ENCODE measurements at regions not wholly inside any gene's neighbourhood (a gene's known extent, or its start where the extent isn't known, plus 50 kb on each side); places are given as distances from the start of the nearest gene placed in this dataset.

- Histone ChIP-seq H3K27ac (ENCODE audit: low read depth, low read length, poor library complexity, severe bottlenecking) (no peak overlapping the region), H3K79me2 (ENCODE audit: insufficient read depth, low read length) (no peaks in the 10 kb centered on the region), H3K9me3 (ENCODE audit: low read length) (no peaks in the 10 kb centered on the region), H3K27me3 (ENCODE audit: insufficient read depth, low read length) (no peaks in the 10 kb centered on the region), H2AFZ (ENCODE audit: low read length) (no peak overlapping the region), H3F3A (ENCODE audit: insufficient read depth, low read length) (no peaks in the 10 kb centered on the region), H3K4me2 (ENCODE audit: low read length) (no peak overlapping the region), H3K36me3 (ENCODE audit: insufficient read depth, low read length) (no peaks in the 10 kb centered on the region), H3K4me1 (ENCODE audit: insufficient read depth, low read length, severe bottlenecking) (no peaks in the 10 kb centered on the region), H3K9me2 (ENCODE audit: low read depth, low read length) (no peaks in the 10 kb centered on the region), H3K9ac (ENCODE audit: low read length) (no peak overlapping the region), H4K20me1 (ENCODE audit: insufficient read depth, low read length) (no peaks in the 10 kb centered on the region), H3K4me3 (ENCODE audit: low read depth, low read length, poor library complexity, severe bottlenecking) (no peak overlapping the region)
- TF ChIP-seq CTCF (IDR thresholded peaks at IDR 0.05; ENCODE audit: low read length) (no peak), EZH2 (IDR thresholded peaks at IDR 0.05; ENCODE audit: borderline replicate concordance, low read length) (no peak)
These were observed 57.2 kb downstream of the FRMPD3 start for GRCh38 chrX:107506596-107507031.

GRCh38 chrX:107507093-107507743, 57.8 kb downstream of the FRMPD3 start:
- H4K20me1 ChIP-seq (ENCODE audit: insufficient read depth, low read length) = no peaks in the 10 kb centered on the region
- H3F3A ChIP-seq (ENCODE audit: insufficient read depth, low read length) = no peaks in the 10 kb centered on the region
- H3K4me2 ChIP-seq (ENCODE audit: low read length) = no peak overlapping the region
- H3K9me3 ChIP-seq (ENCODE audit: low read length) = no peaks in the 10 kb centered on the region
- H3K79me2 ChIP-seq (ENCODE audit: insufficient read depth, low read length) = no peaks in the 10 kb centered on the region
- TF ChIP-seq EZH2 (IDR thresholded peaks at IDR 0.05; ENCODE audit: borderline replicate concordance, low read length) (no peak), CTCF (IDR thresholded peaks at IDR 0.05; ENCODE audit: low read length) (no peak)
- H3K27ac ChIP-seq (ENCODE audit: low read depth, low read length, poor library complexity, severe bottlenecking) = no peak overlapping the region
- H3K9ac ChIP-seq (ENCODE audit: low read length) = no peak overlapping the region
- H3K9me2 ChIP-seq (ENCODE audit: low read depth, low read length) = no peaks in the 10 kb centered on the region
- H2AFZ ChIP-seq (ENCODE audit: low read length) = no peak overlapping the region
- H3K4me1 ChIP-seq (ENCODE audit: insufficient read depth, low read length, severe bottlenecking) = no peaks in the 10 kb centered on the region
- H3K4me3 ChIP-seq (ENCODE audit: low read depth, low read length, poor library complexity, severe bottlenecking) = no peak overlapping the region
- no peaks in the 10 kb centered on the region for H3K36me3 ChIP-seq (ENCODE audit: insufficient read depth, low read length)
- no peaks in the 10 kb centered on the region for H3K27me3 ChIP-seq (ENCODE audit: insufficient read depth, low read length)

- Histone ChIP-seq H3K4me2 (ENCODE audit: low read length) (no peak overlapping the region), H3K79me2 (ENCODE audit: insufficient read depth, low read length) (no peaks in the 10 kb centered on the region), H3K27ac (ENCODE audit: low read depth, low read length, poor library complexity, severe bottlenecking) (no peak overlapping the region), H3K27me3 (ENCODE audit: insufficient read depth, low read length) (no peaks in the 10 kb centered on the region), H4K20me1 (ENCODE audit: insufficient read depth, low read length) (no peaks in the 10 kb centered on the region), H3K9me3 (ENCODE audit: low read length) (no peaks in the 10 kb centered on the region), H3K36me3 (ENCODE audit: insufficient read depth, low read length) (no peaks in the 10 kb centered on the region), H3K4me3 (ENCODE audit: low read depth, low read length, poor library complexity, severe bottlenecking) (no peak overlapping the region), H3F3A (ENCODE audit: insufficient read depth, low read length) (no peaks in the 10 kb centered on the region), H2AFZ (ENCODE audit: low read length) (no peak overlapping the region), H3K9me2 (ENCODE audit: low read depth, low read length) (no peaks in the 10 kb centered on the region), H3K4me1 (ENCODE audit: insufficient read depth, low read length, severe bottlenecking) (no peaks in the 10 kb centered on the region), H3K9ac (ENCODE audit: low read length) (no peak overlapping the region)
- no peak for TF ChIP-seq CTCF (IDR thresholded peaks at IDR 0.05; ENCODE audit: low read length)
- no peak for TF ChIP-seq EZH2 (IDR thresholded peaks at IDR 0.05; ENCODE audit: borderline replicate concordance, low read length)
These were observed 58.3 kb downstream of the FRMPD3 start for GRCh38 chrX:107507744-107508117.

All from OCI-LY1 (cell line).